ENCODE measurements at regions not wholly inside any gene's neighbourhood (a gene's known extent, or its start where the extent isn't known, plus 50 kb on each side); places are given as distances from the start of the nearest gene placed in this dataset.

GRCh38 chr10:2980791-2981360, 86.5 kb upstream of the PFKP start:
- DNase-seq: no peak

- no peak for DNase-seq
These were observed 87.2 kb upstream of the PFKP start for GRCh38 chr10:2980116-2980515.

GRCh38 chr10:2979306-2979705, 88.0 kb upstream of the PFKP start:
- DNase-seq: no peak

- DNase-seq: no peak
These were observed 88.6 kb upstream of the PFKP start for GRCh38 chr10:2978574-2979273.

GRCh38 chr10:2978111-2978510, 89.2 kb upstream of the PFKP start:
- peak; percentile 60 for DNase-seq

GRCh38 chr10:2974503-2975207, 92.7 kb upstream of the PFKP start:
- DNase-seq: no peak

- DNase-seq: no peak
These were observed 93.3 kb upstream of the PFKP start for GRCh38 chr10:2974083-2974482.

GRCh38 chr10:2972810-2973209, 94.5 kb upstream of the PFKP start:
- no peak for DNase-seq

- DNase-seq: no peak
These were observed 95.1 kb upstream of the PFKP start for GRCh38 chr10:2972216-2972615.

- no peak for DNase-seq
These were observed 97.0 kb upstream of the PFKP start for GRCh38 chr10:2970190-2970823.

GRCh38 chr10:2968401-2969058, 98.8 kb upstream of the PFKP start:
- DNase-seq: no peak

GRCh38 chr10:2966134-2966533, 101.2 kb upstream of the PFKP start:
- no peak for DNase-seq

- no peak for DNase-seq
These were observed 102.6 kb upstream of the PFKP start for GRCh38 chr10:2964632-2965296.

- no peak for DNase-seq
These were observed 103.3 kb upstream of the PFKP start for GRCh38 chr10:2963889-2964631.

GRCh38 chr10:2962194-2962593, 105.2 kb upstream of the PFKP start:
- DNase-seq: no peak

- no peak for DNase-seq
These were observed 108.7 kb upstream of the PFKP start for GRCh38 chr10:2958659-2959058.

GRCh38 chr10:2957785-2958184, 109.6 kb upstream of the PFKP start:
- DNase-seq: no peak

GRCh38 chr10:2955064-2955463, 112.3 kb upstream of the PFKP start:
- DNase-seq: no peak

- DNase-seq: no peak
These were observed 113.9 kb upstream of the PFKP start for GRCh38 chr10:2953495-2953894.

- DNase-seq: no peak
These were observed 116.0 kb upstream of the PFKP start for GRCh38 chr10:2951235-2951835.

GRCh38 chr10:2950546-2950945, 116.8 kb upstream of the PFKP start:
- no peak for DNase-seq

- no peak for DNase-seq
These were observed 117.4 kb upstream of the PFKP start for GRCh38 chr10:2949948-2950354.

All from NCI-H748 treated with DMSO at 0.1 percent for 48 hours (cell line).